Neural cell (in vitro differentiated cells): ENCODE measurements at regions not wholly inside any gene's neighbourhood (a gene's known extent, or its start where the extent isn't known, plus 50 kb on each side); places are given as distances from the start of the nearest gene placed in this dataset.

ENCODE experiments used
- CTCF ChIP-seq: fragments of 450-650 bp; IDR thresholded peaks from 2 replicates; pipeline ENCODE4 v1.5.1; 2014; ENCODE audit warnings: antibody characterized with exemption, mild to moderate bottlenecking, moderate library complexity; ENCODE audit not compliant: poor library complexity, severe bottlenecking
- EP300 ChIP-seq: fragments of 450-650 bp; conservative IDR thresholded peaks from 2 replicates; pipeline ENCODE4 v1.6.1; 2014; ENCODE audit warnings: antibody characterized with exemption, mild to moderate bottlenecking, moderate library complexity; ENCODE audit not compliant: poor library complexity, severe bottlenecking
- EZH2 ChIP-seq: fragments of 200-600, 300-800 bp; shearing (Covaris generic), sonication (generic); IDR thresholded peaks from 2 replicates; pipeline ENCODE4 v1.6.1; 2014; ENCODE audit warnings: antibody characterized with exemption, low read length, borderline replicate concordance, mild to moderate bottlenecking; ENCODE audit not compliant: insufficient read depth, poor library complexity, severe bottlenecking
- MXI1 ChIP-seq: fragments of 450-650 bp; conservative IDR thresholded peaks from 2 replicates; pipeline ENCODE4 v1.6.1; 2014; ENCODE audit warnings: antibody characterized with exemption, mild to moderate bottlenecking; ENCODE audit not compliant: poor library complexity, severe bottlenecking
- POLR2AphosphoS5 ChIP-seq: IDR thresholded peaks from 2 replicates; pipeline ENCODE4 v1.6.1; 2012
- RAD21 ChIP-seq: fragments of 450-650 bp; conservative IDR thresholded peaks from 2 replicates; pipeline ENCODE4 v1.6.1; 2014; ENCODE audit warnings: antibody characterized with exemption, mild to moderate bottlenecking, moderate library complexity
- REST ChIP-seq: IDR thresholded peaks from 2 replicates; pipeline ENCODE4 v1.6.1; 2012; ENCODE audit warnings: borderline replicate concordance
- SMC3 ChIP-seq: fragments of 450-650 bp; conservative IDR thresholded peaks from 2 replicates; pipeline ENCODE4 v1.6.1; 2014; ENCODE audit warnings: antibody characterized with exemption, mild to moderate bottlenecking, moderate library complexity; ENCODE audit not compliant: poor library complexity
- TAF1 ChIP-seq: IDR thresholded peaks from 2 replicates; pipeline ENCODE4 v1.6.1; 2012; ENCODE audit warnings: low read depth

DNA sequence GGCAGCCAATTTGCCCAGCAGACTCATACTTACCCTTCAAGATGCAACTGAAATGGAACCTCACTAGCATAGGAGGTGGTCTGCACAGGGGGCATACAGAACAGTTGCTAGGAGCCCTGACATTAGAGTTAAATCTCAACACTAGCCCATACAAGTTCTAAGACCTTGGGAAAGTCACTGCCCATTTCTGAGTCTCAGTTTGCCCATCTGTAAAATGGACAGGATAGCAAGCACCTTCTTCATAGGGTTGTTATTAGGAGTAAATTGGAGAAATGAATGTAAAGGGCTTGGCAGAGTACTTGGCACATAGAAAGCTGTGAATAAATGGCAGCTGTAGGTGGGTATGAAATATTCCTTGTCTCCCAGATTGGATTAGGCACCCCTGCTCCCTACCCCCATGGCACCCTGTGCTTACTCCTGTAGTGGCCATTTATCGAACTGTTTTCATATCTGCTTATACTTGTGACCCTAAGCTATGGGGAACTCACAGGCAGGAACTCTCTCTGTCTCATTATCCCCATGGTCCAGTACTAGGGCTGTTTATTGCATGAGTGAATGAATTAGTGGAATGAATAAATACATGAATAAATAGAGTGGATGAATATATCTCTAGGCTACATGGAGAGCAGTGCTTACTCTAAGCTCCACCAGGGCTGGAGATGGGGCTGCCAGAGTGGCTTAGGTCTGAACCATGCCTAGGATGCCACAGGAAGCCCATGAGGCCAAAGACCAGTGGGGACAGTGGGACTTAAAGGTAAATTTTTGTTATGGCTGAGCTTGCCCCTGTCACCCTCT lies 152.6 kb downstream of the PLPP3 start:
- no peak for TF ChIP-seq RAD21
- TF ChIP-seq CTCF: no peak
- TF ChIP-seq POLR2AphosphoS5: no peak
- no peak for TF ChIP-seq EP300
- no peak for TF ChIP-seq SMC3
- TF ChIP-seq EZH2: no peak
- no peak for TF ChIP-seq TAF1
- no peak for TF ChIP-seq REST
- no peak for TF ChIP-seq MXI1
